NCI-H69 (cell line): ENCODE measurements at regions not wholly inside any gene's neighbourhood (a gene's known extent, or its start where the extent isn't known, plus 50 kb on each side); places are given as distances from the start of the nearest gene placed in this dataset.
A peak's percentile ranks its signal among the peaks of the same experiment; 100 is the strongest.

Experiments used
- DNase-seq: peaks from one replicate; lab custom pipeline; 2025; lab: John Stamatoyannopoulos, UW

- no peak for DNase-seq
Observed at GRCh38 chr6:98131290-98131990, 702.9 kb upstream of the POU3F2 start.

DNA sequence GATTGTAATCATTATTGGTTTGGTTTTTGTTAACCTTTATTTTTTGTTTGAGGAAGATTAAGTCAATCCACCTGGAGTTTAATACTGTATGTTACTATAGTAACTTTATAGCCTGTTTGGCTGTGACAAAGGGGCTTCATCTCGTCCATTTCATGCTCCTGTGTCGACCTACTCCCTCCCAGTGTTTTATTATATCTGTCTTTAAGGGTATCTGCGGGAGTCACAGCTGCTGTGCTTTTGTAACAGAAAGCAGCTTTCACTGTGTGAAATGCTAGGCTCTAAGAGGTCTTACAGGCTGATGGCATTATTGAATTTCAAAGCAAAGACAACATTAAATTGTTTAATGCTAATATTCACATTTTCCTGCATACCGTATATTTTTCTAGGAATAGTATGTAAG lies 698.0 kb upstream of the POU3F2 start:
- DNase-seq = peak; percentile 90

DNA sequence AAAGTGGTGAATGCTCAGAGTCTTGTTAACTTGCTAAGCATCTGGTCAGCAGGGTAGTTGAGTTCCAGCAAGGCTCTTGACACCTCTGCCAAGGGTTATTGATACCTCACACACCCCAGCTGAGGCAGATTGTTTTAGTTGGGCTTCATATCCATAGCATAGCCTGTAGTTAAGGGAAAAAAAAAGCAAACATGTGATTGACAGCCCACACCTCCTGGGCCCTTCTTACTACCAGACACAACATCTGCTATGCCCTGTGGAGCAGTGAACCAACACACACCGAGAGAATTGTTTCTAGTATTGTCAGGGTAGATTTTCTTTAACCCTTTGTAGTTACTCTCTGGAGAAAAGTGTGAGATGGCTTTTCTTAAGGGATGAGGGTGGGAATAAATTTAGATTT lies 697.0 kb upstream of the POU3F2 start:
- peak; percentile 93 for DNase-seq

- no peak for DNase-seq
Observed at GRCh38 chr6:98142839-98143238, 691.5 kb upstream of the POU3F2 start.

- DNase-seq = no peak
Observed at GRCh38 chr6:98146656-98147055, 687.7 kb upstream of the POU3F2 start.

GRCh38 chr6:98156580-98156979 lies 677.8 kb upstream of the POU3F2 start:
- no peak for DNase-seq

DNA sequence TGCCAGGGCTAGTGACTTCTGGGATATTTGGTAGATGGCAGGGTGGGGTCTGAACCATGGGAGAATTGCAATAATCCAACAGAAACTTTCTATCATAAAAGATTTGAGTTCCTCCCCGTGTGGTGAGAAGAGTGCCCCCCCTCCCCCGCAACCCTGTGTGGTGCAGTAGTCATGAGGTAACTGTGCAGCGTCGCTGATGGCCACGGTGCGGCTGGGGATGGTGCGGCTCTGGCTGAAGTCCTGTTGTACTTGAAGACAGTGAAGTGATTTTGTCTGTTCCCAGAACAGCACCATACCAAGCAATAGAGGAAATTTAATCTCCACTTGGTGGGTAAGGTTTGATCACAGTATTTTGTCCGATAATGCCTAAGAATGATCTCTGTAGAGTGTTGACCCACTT lies 654.8 kb upstream of the POU3F2 start:
- DNase-seq = no peak

GRCh38 chr6:98200084-98200483 lies 634.3 kb upstream of the POU3F2 start:
- no peak for DNase-seq

GRCh38 chr6:98203170-98203806 lies 631.1 kb upstream of the POU3F2 start:
- no peak for DNase-seq

- DNase-seq = no peak
Observed at GRCh38 chr6:98212468-98212867, 621.9 kb upstream of the POU3F2 start.

GRCh38 chr6:98215531-98215930 lies 618.8 kb upstream of the POU3F2 start:
- DNase-seq = no peak

DNA sequence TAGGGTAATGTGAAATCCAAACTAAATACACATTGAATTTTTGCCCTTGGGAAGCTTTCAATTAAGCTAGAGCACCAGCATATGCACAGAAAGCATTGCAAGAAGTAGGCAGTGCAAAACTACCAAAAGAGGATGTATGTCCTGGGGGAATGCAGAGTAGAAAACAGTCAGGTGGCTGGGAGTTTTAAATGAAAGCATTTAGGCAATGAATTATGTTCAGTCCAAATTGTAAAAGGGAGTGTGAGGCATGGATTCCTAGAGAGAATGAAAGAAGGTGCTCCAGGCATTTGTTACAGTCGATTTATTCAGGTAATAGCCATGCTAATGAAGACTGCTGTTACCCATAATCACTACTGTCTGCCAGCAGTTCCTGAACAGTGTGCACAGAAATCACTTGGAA lies 604.1 kb upstream of the POU3F2 start:
- DNase-seq = peak; percentile 93

- DNase-seq = no peak
Observed at GRCh38 chr6:98239057-98239456, 595.3 kb upstream of the POU3F2 start.

- no peak for DNase-seq
Observed at GRCh38 chr6:98241630-98242029, 592.7 kb upstream of the POU3F2 start.

DNA sequence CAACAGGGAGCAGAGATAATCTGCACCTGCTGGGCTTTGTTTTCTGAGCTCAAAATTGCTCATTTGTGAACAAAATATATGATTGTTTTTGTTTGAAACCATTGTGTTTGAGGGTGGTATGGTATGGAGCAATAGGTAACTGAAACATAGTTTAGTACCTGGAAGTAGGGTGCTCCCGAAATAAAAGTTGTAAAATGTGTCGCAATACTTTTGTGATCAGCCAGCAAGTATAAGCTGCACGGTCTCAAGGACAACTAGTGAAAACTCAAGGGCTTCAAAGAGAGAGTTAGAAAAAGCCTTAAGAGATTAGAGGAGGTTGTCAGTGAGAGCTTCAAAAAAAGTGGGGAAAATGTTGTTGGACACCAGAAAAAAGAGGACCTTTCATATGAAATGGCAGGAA lies 579.8 kb upstream of the POU3F2 start:
- no peak for DNase-seq

DNA sequence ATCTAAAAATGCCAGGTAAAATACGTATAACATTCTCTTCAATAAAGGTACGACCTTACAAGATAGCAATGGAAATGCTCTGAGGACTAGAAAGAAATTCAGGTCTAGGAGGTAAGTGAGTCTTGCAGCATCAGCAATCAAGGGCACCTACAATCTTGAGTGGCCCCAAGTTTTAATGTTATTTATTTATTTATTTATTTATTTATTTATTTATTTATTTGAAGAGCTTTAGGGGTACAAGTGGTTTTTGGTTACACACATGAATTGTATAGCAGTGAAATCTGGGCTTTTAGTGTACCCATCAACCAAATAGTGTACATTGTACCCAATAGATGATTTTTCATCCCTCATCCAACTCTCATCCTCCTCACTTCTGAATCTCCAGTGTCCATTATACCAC lies 574.0 kb upstream of the POU3F2 start:
- DNase-seq = no peak

GRCh38 chr6:98272060-98272459 lies 562.3 kb upstream of the POU3F2 start:
- no peak for DNase-seq

- DNase-seq = no peak
Observed at GRCh38 chr6:98274691-98275090, 559.7 kb upstream of the POU3F2 start.

- DNase-seq = no peak
Observed at GRCh38 chr6:98280492-98280891, 553.9 kb upstream of the POU3F2 start.

DNA sequence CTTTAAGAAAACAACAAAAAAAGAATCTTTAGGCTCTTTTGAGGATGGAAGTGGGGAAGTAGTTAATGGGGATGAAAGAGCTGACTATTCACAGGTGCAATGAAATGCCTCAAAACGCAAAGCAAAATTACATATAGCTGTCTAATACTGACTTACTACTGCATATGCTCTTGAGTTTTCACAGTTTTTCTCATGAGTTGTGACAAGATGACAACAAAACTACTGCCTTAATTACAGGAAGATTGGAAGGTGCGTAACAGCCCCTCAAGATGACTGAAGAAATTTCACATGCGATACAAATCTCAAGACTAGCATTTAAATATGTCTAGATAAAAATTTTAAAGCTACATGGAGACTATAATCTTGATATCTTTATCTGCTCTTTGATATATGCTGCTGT lies 547.8 kb upstream of the POU3F2 start:
- DNase-seq = no peak

- DNase-seq = no peak
Observed at GRCh38 chr6:98287876-98288275, 546.5 kb upstream of the POU3F2 start.

DNA sequence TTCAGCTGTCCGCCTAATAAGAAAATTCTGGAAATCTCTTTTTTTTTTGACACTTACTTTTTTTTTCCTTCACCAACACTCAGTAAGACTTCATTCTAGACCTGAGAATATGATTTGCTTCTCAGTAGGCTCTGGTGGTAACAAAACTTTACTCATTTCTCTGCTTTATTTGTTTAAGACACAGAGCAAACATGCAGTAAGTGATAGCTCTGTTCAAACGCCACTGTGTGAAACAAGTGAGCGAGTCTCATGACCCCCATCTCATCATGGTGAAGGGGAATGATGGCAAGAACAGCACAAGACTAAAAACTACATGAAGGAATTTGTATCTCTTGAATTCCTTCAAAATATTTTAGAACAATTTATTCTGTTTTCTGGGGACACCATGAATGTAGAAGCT lies 541.6 kb upstream of the POU3F2 start:
- DNase-seq = peak; percentile 72

DNA sequence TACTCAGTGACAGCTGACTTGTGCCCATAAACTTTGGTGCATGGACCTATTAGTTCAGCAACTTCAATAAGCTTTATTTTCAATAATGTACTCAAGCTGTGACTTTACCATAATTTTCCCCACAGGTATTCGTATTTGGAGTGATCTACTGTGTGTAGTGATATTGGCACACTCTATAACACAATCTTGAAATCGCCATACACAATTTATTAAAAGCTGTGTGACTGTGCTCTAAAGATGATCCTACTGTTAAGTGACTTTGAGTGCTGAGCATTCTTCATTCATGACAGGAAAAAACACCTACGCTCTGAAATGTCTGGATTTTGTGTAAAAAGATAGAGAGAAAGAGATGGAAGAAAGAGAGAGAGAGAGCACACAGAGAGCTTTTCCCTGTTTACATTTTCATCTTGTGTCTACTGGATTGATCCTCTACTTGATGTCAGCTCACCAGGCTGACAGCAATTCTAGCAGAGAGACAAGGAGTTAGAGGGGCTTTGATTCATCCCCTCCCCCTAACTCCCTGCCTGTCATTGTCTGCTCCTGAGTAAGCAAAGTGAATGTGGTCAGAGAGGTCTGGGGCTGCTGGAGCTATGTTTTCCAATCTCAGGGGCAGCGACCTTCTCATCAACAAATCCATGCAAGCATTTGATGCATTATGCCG lies 538.7 kb upstream of the POU3F2 start:
- no peak for DNase-seq
